Activated T-cell treated with anti-CD3 and anti-CD28 coated beads, Interleukin-2, amount 50 U/mL, for 24 hours (primary cell): ENCODE measurements at regions not wholly inside any gene's neighbourhood (a gene's known extent, or its start where the extent isn't known, plus 50 kb on each side); places are given as distances from the start of the nearest gene placed in this dataset.

Experiments used
- DNase-seq: peaks from one replicate; pipeline ENCODE4 v3.0.0-alpha.2; 2020
- H3K27ac Mint-ChIP-seq: 2 replicates; pipeline ENCODE4 v1.8.0; 2020; ENCODE audit warnings: mild to moderate bottlenecking, mixed read lengths
- H3K27me3 Mint-ChIP-seq: 2 replicates; pipeline ENCODE4 v1.8.0; 2020; ENCODE audit warnings: mixed read lengths
- H3K36me3 Mint-ChIP-seq: 2 replicates; pipeline ENCODE4 v1.8.0; 2020; ENCODE audit warnings: low read depth, mixed read lengths
- H3K4me1 Mint-ChIP-seq: 2 replicates; pipeline ENCODE4 v1.8.0; 2020; ENCODE audit warnings: low read depth, mixed read lengths
- H3K4me3 Mint-ChIP-seq: 2 replicates; pipeline ENCODE4 v1.8.0; 2020; ENCODE audit warnings: mild to moderate bottlenecking, moderate library complexity, mixed read lengths
- H3K9me3 Mint-ChIP-seq: 2 replicates; pipeline ENCODE4 v1.8.0; 2020; ENCODE audit warnings: mixed read lengths

DNA sequence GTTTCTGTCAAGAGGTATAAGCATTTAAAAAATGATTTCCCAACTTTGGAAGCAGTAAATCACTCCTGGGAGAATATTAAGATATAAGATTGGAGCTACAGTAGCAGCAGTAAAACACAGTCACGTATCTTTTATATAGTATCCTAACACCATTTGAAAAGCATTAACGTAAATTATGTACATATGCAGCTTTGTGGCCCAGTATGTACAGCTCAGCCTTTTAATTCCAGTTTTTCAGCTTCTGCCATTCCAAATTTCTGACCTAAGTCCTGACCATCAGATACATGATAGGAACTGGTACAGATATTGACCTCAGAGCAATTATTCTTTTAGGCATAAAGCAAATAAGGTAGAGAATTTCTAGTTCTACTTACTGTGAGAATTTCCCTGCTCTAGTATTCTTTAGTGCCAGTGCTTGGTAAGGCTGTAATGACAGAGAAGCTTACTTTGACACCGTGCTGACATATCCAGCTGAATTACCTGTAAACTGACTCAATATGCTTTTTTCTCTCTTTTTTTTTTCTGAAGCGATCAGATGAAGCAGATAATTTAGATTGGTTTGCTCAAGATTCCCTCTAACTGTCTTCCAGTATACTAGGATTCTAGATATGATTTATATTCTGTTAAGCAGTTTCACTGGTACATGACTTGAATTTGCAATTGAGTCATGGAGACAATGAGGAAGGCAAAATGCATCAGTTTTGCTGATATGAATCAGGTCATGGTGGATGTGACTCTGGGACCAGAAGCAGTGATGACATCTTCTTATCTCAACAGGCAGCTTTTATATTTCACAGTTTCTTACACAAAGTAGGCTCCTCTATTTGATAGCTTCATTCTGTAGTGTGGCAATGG is 703.6 kb downstream of the SLITRK6 start:
- no peaks in the 10 kb centered on the region for H3K4me1 Mint-ChIP-seq
- H3K9me3 Mint-ChIP-seq = peaks cover 18% of the 10 kb centered on the region
- DNase-seq = no peak
- H3K4me3 Mint-ChIP-seq = no peak overlapping the region
- no peaks in the 10 kb centered on the region for H3K36me3 Mint-ChIP-seq
- no peaks in the 10 kb centered on the region for H3K27me3 Mint-ChIP-seq
- H3K27ac Mint-ChIP-seq = no peak overlapping the region

DNA sequence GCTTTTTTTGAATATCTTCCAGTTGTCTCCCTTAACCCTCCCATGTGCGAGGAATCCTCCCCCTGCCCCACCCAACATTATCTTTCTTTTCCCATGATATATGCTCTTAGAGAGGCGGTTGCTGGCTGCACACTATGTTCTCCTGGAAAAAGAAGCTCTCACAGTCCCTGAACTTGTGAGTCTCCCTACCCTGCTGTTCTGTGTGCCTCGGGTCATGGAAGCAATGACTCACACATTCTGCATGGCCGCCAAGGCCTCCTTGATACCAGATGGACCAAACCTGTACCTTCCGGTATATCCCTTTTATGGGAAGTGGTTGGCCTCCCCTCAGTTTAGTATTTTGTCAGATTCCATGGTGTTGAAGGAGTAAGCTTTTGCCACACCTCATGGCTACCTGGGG is 705.4 kb downstream of the SLITRK6 start:
- no peak for DNase-seq
- no peaks in the 10 kb centered on the region for H3K4me1 Mint-ChIP-seq
- H3K27me3 Mint-ChIP-seq = no peaks in the 10 kb centered on the region
- no peaks in the 10 kb centered on the region for H3K36me3 Mint-ChIP-seq
- peaks cover 13% of the 10 kb centered on the region for H3K9me3 Mint-ChIP-seq
- H3K4me3 Mint-ChIP-seq = no peak overlapping the region
- H3K27ac Mint-ChIP-seq = no peak overlapping the region

DNA sequence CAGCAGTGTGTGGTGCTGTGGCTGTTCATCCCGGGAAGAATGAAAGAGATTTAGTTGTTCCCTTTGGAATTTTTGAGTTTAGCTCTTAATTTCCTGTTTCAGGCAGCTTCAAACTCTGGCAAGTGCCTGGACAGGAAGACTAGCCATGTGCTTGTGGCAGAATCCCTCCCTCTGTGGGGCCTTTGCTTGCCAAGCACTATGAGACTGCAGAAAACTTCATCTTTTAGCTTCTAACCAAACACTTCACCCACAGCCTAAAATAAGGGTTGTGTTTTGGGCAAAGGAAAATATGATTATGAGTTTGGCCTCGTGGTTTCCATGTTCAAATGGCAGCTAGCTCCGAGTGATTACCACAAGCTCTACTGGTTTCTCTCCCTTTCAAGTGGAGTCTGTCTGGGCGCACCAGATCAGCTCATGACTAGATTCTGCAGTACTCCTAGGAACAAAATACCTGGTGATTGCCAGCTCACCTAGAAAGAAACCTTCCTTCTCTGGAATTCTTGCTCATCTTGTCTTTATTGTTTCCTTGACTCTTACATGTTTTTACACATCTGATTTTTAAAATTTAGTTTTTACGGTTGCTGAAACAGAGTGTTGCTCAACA is 707.5 kb downstream of the SLITRK6 start:
- Mint-ChIP-seq H3K27me3 (no peaks in the 10 kb centered on the region), H3K9me3 (peaks cover 11% of the 10 kb centered on the region), H3K4me1 (no peaks in the 10 kb centered on the region), H3K4me3 (no peak overlapping the region), H3K36me3 (no peaks in the 10 kb centered on the region), H3K27ac (no peak overlapping the region)
- DNase-seq = no peak

- no peak overlapping the region for H3K27ac Mint-ChIP-seq
- no peaks in the 10 kb centered on the region for H3K4me1 Mint-ChIP-seq
- H3K27me3 Mint-ChIP-seq = no peaks in the 10 kb centered on the region
- peaks cover 7% of the 10 kb centered on the region for H3K9me3 Mint-ChIP-seq
- no peaks in the 10 kb centered on the region for H3K36me3 Mint-ChIP-seq
- H3K4me3 Mint-ChIP-seq = no peak overlapping the region
- no peak for DNase-seq
These were observed 710.0 kb downstream of the SLITRK6 start for GRCh38 chr13:85089186-85089585.

DNA sequence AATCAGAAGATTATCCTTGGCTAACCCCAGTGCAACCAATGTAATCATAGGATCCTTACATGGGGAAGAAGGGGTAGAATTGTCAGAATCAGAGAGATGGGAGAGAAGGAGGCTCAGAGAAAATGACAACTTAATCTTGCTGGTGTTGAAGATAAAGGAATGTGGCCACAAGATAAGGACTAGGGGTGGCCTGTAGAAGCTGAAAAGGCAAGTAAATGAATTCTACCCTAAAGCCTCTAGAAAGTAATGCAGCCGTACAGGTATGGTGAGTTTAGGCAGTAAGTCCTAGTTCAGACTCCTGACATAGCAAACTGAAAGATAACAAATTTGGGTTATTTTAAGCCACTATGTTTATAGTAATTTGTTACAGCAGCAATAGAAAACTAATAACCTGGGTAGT is 718.5 kb downstream of the SLITRK6 start:
- Mint-ChIP-seq H3K4me1 (no peaks in the 10 kb centered on the region), H3K27me3 (no peaks in the 10 kb centered on the region), H3K4me3 (no peak overlapping the region), H3K9me3 (no peaks in the 10 kb centered on the region), H3K36me3 (no peaks in the 10 kb centered on the region), H3K27ac (no peak overlapping the region)
- no peak for DNase-seq

- H3K4me3 Mint-ChIP-seq = no peak overlapping the region
- DNase-seq = no peak
- H3K36me3 Mint-ChIP-seq = no peaks in the 10 kb centered on the region
These were observed 722.9 kb downstream of the SLITRK6 start for GRCh38 chr13:85076343-85076742.

GRCh38 chr13:85074543-85075313 is 724.5 kb downstream of the SLITRK6 start:
- DNase-seq = no peak
- no peak overlapping the region for H3K27ac Mint-ChIP-seq
- no peaks in the 10 kb centered on the region for H3K36me3 Mint-ChIP-seq
- no peaks in the 10 kb centered on the region for H3K9me3 Mint-ChIP-seq
- H3K4me3 Mint-ChIP-seq = no peak overlapping the region
- H3K4me1 Mint-ChIP-seq = no peaks in the 10 kb centered on the region
- H3K27me3 Mint-ChIP-seq = no peaks in the 10 kb centered on the region

More at GRCh38 chr13:85076343-85076742, 722.9 kb downstream of the SLITRK6 start:
- Mint-ChIP-seq H3K27ac (no peak overlapping the region), H3K27me3 (no peaks in the 10 kb centered on the region), H3K4me1 (no peaks in the 10 kb centered on the region), H3K9me3 (no peaks in the 10 kb centered on the region)

- Mint-ChIP-seq H3K4me1 (no peaks in the 10 kb centered on the region), H3K27me3 (no peaks in the 10 kb centered on the region), H3K4me3 (no peak overlapping the region), H3K9me3 (peaks cover 5% of the 10 kb centered on the region), H3K27ac (no peak overlapping the region), H3K36me3 (no peaks in the 10 kb centered on the region)
- no peak for DNase-seq
These were observed 731.0 kb downstream of the SLITRK6 start for GRCh38 chr13:85068231-85068630.

GRCh38 chr13:85040215-85040614 is 759.0 kb downstream of the SLITRK6 start:
- H3K27ac Mint-ChIP-seq = no peak overlapping the region

GRCh38 chr13:85031771-85032170 is 767.4 kb downstream of the SLITRK6 start:
- Mint-ChIP-seq H3K4me3 (no peak overlapping the region), H3K9me3 (peaks cover 13% of the 10 kb centered on the region), H3K27me3 (no peaks in the 10 kb centered on the region), H3K4me1 (no peaks in the 10 kb centered on the region), H3K36me3 (no peaks in the 10 kb centered on the region), H3K27ac (no peak overlapping the region)
- DNase-seq = no peak

More at GRCh38 chr13:85040215-85040614, 759.0 kb downstream of the SLITRK6 start:
- Mint-ChIP-seq H3K4me3 (no peak overlapping the region), H3K36me3 (no peaks in the 10 kb centered on the region), H3K27me3 (no peaks in the 10 kb centered on the region), H3K9me3 (peaks cover 3% of the 10 kb centered on the region), H3K4me1 (no peaks in the 10 kb centered on the region)
- DNase-seq = no peak

DNA sequence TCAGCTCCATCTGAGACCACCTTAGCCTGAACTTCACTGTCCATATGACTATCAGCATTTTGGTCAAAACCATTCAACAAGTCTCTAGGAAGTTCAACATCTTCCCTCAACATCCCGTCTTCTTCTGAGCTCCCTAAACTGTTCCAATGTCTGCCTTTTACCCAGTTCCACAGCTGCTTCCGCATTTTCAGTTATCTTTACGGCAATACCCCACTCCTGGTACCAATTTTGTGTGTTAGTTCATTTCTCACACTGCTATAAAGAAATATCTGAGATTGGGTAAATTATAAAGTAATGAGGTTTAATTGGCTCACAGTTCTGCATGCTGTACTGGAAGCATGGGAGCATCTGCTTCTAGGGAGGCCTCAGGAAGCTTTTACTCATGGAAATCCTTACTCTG is 771.2 kb downstream of the SLITRK6 start:
- no peaks in the 10 kb centered on the region for H3K4me1 Mint-ChIP-seq
- H3K27ac Mint-ChIP-seq = no peak overlapping the region
- no peak overlapping the region for H3K4me3 Mint-ChIP-seq
- peaks cover 16% of the 10 kb centered on the region for H3K9me3 Mint-ChIP-seq
- no peaks in the 10 kb centered on the region for H3K36me3 Mint-ChIP-seq
- no peak for DNase-seq
- no peaks in the 10 kb centered on the region for H3K27me3 Mint-ChIP-seq

GRCh38 chr13:85019121-85019520 is 780.1 kb downstream of the SLITRK6 start:
- Mint-ChIP-seq H3K9me3 (peaks cover 1% of the 10 kb centered on the region), H3K27me3 (no peaks in the 10 kb centered on the region), H3K36me3 (no peaks in the 10 kb centered on the region), H3K27ac (no peak overlapping the region), H3K4me1 (no peaks in the 10 kb centered on the region), H3K4me3 (no peak overlapping the region)
- no peak for DNase-seq

DNA sequence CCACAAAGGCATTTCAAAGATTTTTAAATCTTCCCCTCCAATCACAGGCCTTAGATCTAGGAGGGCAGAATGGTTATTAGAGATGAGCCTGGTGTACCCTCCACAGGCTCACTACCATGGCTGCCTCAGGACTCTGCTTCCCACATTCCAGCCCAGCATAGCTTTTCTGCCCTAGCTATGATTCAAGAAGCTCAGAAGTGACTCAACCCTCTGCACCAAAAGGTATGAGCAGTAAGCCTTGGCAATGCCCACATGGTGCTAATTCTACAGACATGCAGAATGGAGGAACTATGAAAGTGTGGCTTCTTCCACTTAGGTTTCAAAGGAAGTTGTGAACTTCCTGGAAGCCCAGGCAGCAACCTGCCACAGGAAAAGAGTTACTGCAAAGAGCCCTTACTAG is 786.2 kb downstream of the SLITRK6 start:
- H3K36me3 Mint-ChIP-seq = no peaks in the 10 kb centered on the region
- no peaks in the 10 kb centered on the region for H3K27me3 Mint-ChIP-seq
- DNase-seq = no peak
- peaks cover 4% of the 10 kb centered on the region for H3K9me3 Mint-ChIP-seq
- H3K27ac Mint-ChIP-seq = no peak overlapping the region
- no peaks in the 10 kb centered on the region for H3K4me1 Mint-ChIP-seq
- H3K4me3 Mint-ChIP-seq = no peak overlapping the region

DNA sequence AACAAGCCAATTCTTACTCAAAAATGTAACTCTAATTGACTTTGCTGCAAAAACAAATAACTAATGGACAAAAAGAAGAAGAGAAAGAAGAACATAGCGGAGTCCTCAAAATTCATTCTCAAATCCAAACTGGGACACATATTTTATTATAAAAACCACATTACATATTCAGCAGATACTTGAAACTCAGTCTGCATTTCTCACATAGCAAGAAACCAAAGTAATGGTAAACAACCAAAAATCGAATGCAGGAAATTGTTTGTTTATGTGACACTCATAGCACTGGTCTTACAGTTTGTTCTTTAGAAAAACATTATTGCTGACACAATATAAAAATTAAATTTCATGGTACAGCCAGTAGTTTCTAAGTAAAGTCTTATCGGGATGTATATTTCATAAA is 789.8 kb downstream of the SLITRK6 start:
- Mint-ChIP-seq H3K4me1 (no peaks in the 10 kb centered on the region), H3K4me3 (no peak overlapping the region), H3K9me3 (peaks cover 4% of the 10 kb centered on the region), H3K27ac (no peak overlapping the region), H3K27me3 (no peaks in the 10 kb centered on the region), H3K36me3 (no peaks in the 10 kb centered on the region)
- no peak for DNase-seq

GRCh38 chr13:84999252-84999651 is 800.0 kb downstream of the SLITRK6 start:
- Mint-ChIP-seq H3K27me3 (no peaks in the 10 kb centered on the region), H3K27ac (no peak overlapping the region), H3K36me3 (no peaks in the 10 kb centered on the region), H3K4me1 (no peaks in the 10 kb centered on the region), H3K4me3 (no peak overlapping the region), H3K9me3 (peaks cover 3% of the 10 kb centered on the region)
- no peak for DNase-seq
